ENCODE measurements at regions not wholly inside any gene's neighbourhood (a gene's known extent, or its start where the extent isn't known, plus 50 kb on each side); places are given as distances from the start of the nearest gene placed in this dataset.

GRCh38 chr3:111438283-111438682 is 103.7 kb upstream of the CD96 start:
- no peaks in the 10 kb centered on the region for H3K27me3 ChIP-seq (ENCODE audit: control insufficient read depth in 2 of 2, insufficient read depth in 2 of 2, low read length in 2 of 2)
- no peaks in the 10 kb centered on the region for H3K36me3 ChIP-seq (ENCODE audit: control insufficient read depth in 2 of 2, insufficient read depth in 2 of 2, low read length in 2 of 2)
- no peak overlapping the region for H3K9ac ChIP-seq (ENCODE audit: low read depth in 1 of 2, low read length in 2 of 2)
- no peaks in the 10 kb centered on the region for H3K4me1 ChIP-seq (ENCODE audit: control insufficient read depth in 2 of 2, insufficient read depth in 2 of 2, low read length in 2 of 2)
- H3K9me3 ChIP-seq (ENCODE audit: control insufficient read depth in 2 of 2, low read length in 2 of 2) = no peaks in the 10 kb centered on the region
- no peak overlapping the region for H3K27ac ChIP-seq (ENCODE audit: low read depth in 2 of 2, low read length in 2 of 2)
- H3K4me3 ChIP-seq (ENCODE audit: low read length in 2 of 2) = no peak overlapping the region

GRCh38 chr3:111454551-111454950 is 87.4 kb upstream of the CD96 start:
- Histone ChIP-seq H3K9ac (ENCODE audit: low read depth in 1 of 2, low read length in 2 of 2) (no peak overlapping the region), H3K4me1 (ENCODE audit: control insufficient read depth in 2 of 2, insufficient read depth in 2 of 2, low read length in 2 of 2) (no peaks in the 10 kb centered on the region), H3K27ac (ENCODE audit: low read depth in 2 of 2, low read length in 2 of 2) (no peak overlapping the region), H3K9me3 (ENCODE audit: control insufficient read depth in 2 of 2, low read length in 2 of 2) (no peaks in the 10 kb centered on the region), H3K27me3 (ENCODE audit: control insufficient read depth in 2 of 2, insufficient read depth in 2 of 2, low read length in 2 of 2) (no peaks in the 10 kb centered on the region), H3K36me3 (ENCODE audit: control insufficient read depth in 2 of 2, insufficient read depth in 2 of 2, low read length in 2 of 2) (no peaks in the 10 kb centered on the region), H3K4me3 (ENCODE audit: low read length in 2 of 2) (no peak overlapping the region)

GRCh38 chr3:111465081-111465670 is 76.8 kb upstream of the CD96 start:
- no peaks in the 10 kb centered on the region for H3K9me3 ChIP-seq (ENCODE audit: control insufficient read depth in 2 of 2, low read length in 2 of 2)
- H3K27ac ChIP-seq (ENCODE audit: low read depth in 2 of 2, low read length in 2 of 2) = no peak overlapping the region
- H3K9ac ChIP-seq (ENCODE audit: low read depth in 1 of 2, low read length in 2 of 2) = no peak overlapping the region
- no peaks in the 10 kb centered on the region for H3K36me3 ChIP-seq (ENCODE audit: control insufficient read depth in 2 of 2, insufficient read depth in 2 of 2, low read length in 2 of 2)
- no peaks in the 10 kb centered on the region for H3K4me1 ChIP-seq (ENCODE audit: control insufficient read depth in 2 of 2, insufficient read depth in 2 of 2, low read length in 2 of 2)
- no peaks in the 10 kb centered on the region for H3K27me3 ChIP-seq (ENCODE audit: control insufficient read depth in 2 of 2, insufficient read depth in 2 of 2, low read length in 2 of 2)
- no peak overlapping the region for H3K4me3 ChIP-seq (ENCODE audit: low read length in 2 of 2)

- no peaks in the 10 kb centered on the region for H3K9me3 ChIP-seq (ENCODE audit: control insufficient read depth in 2 of 2, low read length in 2 of 2)
- no peaks in the 10 kb centered on the region for H3K27me3 ChIP-seq (ENCODE audit: control insufficient read depth in 2 of 2, insufficient read depth in 2 of 2, low read length in 2 of 2)
- H3K27ac ChIP-seq (ENCODE audit: low read depth in 2 of 2, low read length in 2 of 2) = no peak overlapping the region
- no peaks in the 10 kb centered on the region for H3K36me3 ChIP-seq (ENCODE audit: control insufficient read depth in 2 of 2, insufficient read depth in 2 of 2, low read length in 2 of 2)
- H3K4me1 ChIP-seq (ENCODE audit: control insufficient read depth in 2 of 2, insufficient read depth in 2 of 2, low read length in 2 of 2) = no peaks in the 10 kb centered on the region
- no peak overlapping the region for H3K4me3 ChIP-seq (ENCODE audit: low read length in 2 of 2)
- no peak overlapping the region for H3K9ac ChIP-seq (ENCODE audit: low read depth in 1 of 2, low read length in 2 of 2)
Measured at GRCh38 chr3:111470032-111470431, 72.0 kb upstream of the CD96 start.

GRCh38 chr3:111471831-111472230 is 70.2 kb upstream of the CD96 start:
- no peak overlapping the region for H3K27ac ChIP-seq (ENCODE audit: low read depth in 2 of 2, low read length in 2 of 2)
- no peak overlapping the region for H3K4me3 ChIP-seq (ENCODE audit: low read length in 2 of 2)
- H3K9ac ChIP-seq (ENCODE audit: low read depth in 1 of 2, low read length in 2 of 2) = no peak overlapping the region
- H3K27me3 ChIP-seq (ENCODE audit: control insufficient read depth in 2 of 2, insufficient read depth in 2 of 2, low read length in 2 of 2) = no peaks in the 10 kb centered on the region
- no peaks in the 10 kb centered on the region for H3K4me1 ChIP-seq (ENCODE audit: control insufficient read depth in 2 of 2, insufficient read depth in 2 of 2, low read length in 2 of 2)
- H3K9me3 ChIP-seq (ENCODE audit: control insufficient read depth in 2 of 2, low read length in 2 of 2) = no peaks in the 10 kb centered on the region
- no peaks in the 10 kb centered on the region for H3K36me3 ChIP-seq (ENCODE audit: control insufficient read depth in 2 of 2, insufficient read depth in 2 of 2, low read length in 2 of 2)

- H3K4me3 ChIP-seq (ENCODE audit: low read length in 2 of 2) = no peak overlapping the region
- H3K27me3 ChIP-seq (ENCODE audit: control insufficient read depth in 2 of 2, insufficient read depth in 2 of 2, low read length in 2 of 2) = no peaks in the 10 kb centered on the region
- H3K4me1 ChIP-seq (ENCODE audit: control insufficient read depth in 2 of 2, insufficient read depth in 2 of 2, low read length in 2 of 2) = no peaks in the 10 kb centered on the region
- no peaks in the 10 kb centered on the region for H3K36me3 ChIP-seq (ENCODE audit: control insufficient read depth in 2 of 2, insufficient read depth in 2 of 2, low read length in 2 of 2)
- H3K9ac ChIP-seq (ENCODE audit: low read depth in 1 of 2, low read length in 2 of 2) = no peak overlapping the region
- H3K9me3 ChIP-seq (ENCODE audit: control insufficient read depth in 2 of 2, low read length in 2 of 2) = no peaks in the 10 kb centered on the region
- no peak overlapping the region for H3K27ac ChIP-seq (ENCODE audit: low read depth in 2 of 2, low read length in 2 of 2)
Measured at GRCh38 chr3:111472556-111472955, 69.4 kb upstream of the CD96 start.

GRCh38 chr3:111473550-111473949 is 68.4 kb upstream of the CD96 start:
- no peak overlapping the region for H3K4me3 ChIP-seq (ENCODE audit: low read length in 2 of 2)
- H3K36me3 ChIP-seq (ENCODE audit: control insufficient read depth in 2 of 2, insufficient read depth in 2 of 2, low read length in 2 of 2) = no peaks in the 10 kb centered on the region
- no peaks in the 10 kb centered on the region for H3K27me3 ChIP-seq (ENCODE audit: control insufficient read depth in 2 of 2, insufficient read depth in 2 of 2, low read length in 2 of 2)
- no peaks in the 10 kb centered on the region for H3K4me1 ChIP-seq (ENCODE audit: control insufficient read depth in 2 of 2, insufficient read depth in 2 of 2, low read length in 2 of 2)
- no peak overlapping the region for H3K9ac ChIP-seq (ENCODE audit: low read depth in 1 of 2, low read length in 2 of 2)
- no peaks in the 10 kb centered on the region for H3K9me3 ChIP-seq (ENCODE audit: control insufficient read depth in 2 of 2, low read length in 2 of 2)
- no peak overlapping the region for H3K27ac ChIP-seq (ENCODE audit: low read depth in 2 of 2, low read length in 2 of 2)

- Histone ChIP-seq H3K9me3 (ENCODE audit: control insufficient read depth in 2 of 2, low read length in 2 of 2) (no peaks in the 10 kb centered on the region), H3K36me3 (ENCODE audit: control insufficient read depth in 2 of 2, insufficient read depth in 2 of 2, low read length in 2 of 2) (no peaks in the 10 kb centered on the region), H3K4me3 (ENCODE audit: low read length in 2 of 2) (no peak overlapping the region), H3K4me1 (ENCODE audit: control insufficient read depth in 2 of 2, insufficient read depth in 2 of 2, low read length in 2 of 2) (no peaks in the 10 kb centered on the region), H3K9ac (ENCODE audit: low read depth in 1 of 2, low read length in 2 of 2) (no peak overlapping the region), H3K27ac (ENCODE audit: low read depth in 2 of 2, low read length in 2 of 2) (no peak overlapping the region), H3K27me3 (ENCODE audit: control insufficient read depth in 2 of 2, insufficient read depth in 2 of 2, low read length in 2 of 2) (no peaks in the 10 kb centered on the region)
Measured at GRCh38 chr3:111476701-111477100, 65.3 kb upstream of the CD96 start.

- no peaks in the 10 kb centered on the region for H3K4me1 ChIP-seq (ENCODE audit: control insufficient read depth in 2 of 2, insufficient read depth in 2 of 2, low read length in 2 of 2)
- no peaks in the 10 kb centered on the region for H3K36me3 ChIP-seq (ENCODE audit: control insufficient read depth in 2 of 2, insufficient read depth in 2 of 2, low read length in 2 of 2)
- no peaks in the 10 kb centered on the region for H3K9me3 ChIP-seq (ENCODE audit: control insufficient read depth in 2 of 2, low read length in 2 of 2)
- H3K27me3 ChIP-seq (ENCODE audit: control insufficient read depth in 2 of 2, insufficient read depth in 2 of 2, low read length in 2 of 2) = no peaks in the 10 kb centered on the region
- no peak overlapping the region for H3K27ac ChIP-seq (ENCODE audit: low read depth in 2 of 2, low read length in 2 of 2)
- H3K9ac ChIP-seq (ENCODE audit: low read depth in 1 of 2, low read length in 2 of 2) = no peak overlapping the region
- H3K4me3 ChIP-seq (ENCODE audit: low read length in 2 of 2) = no peak overlapping the region
Measured at GRCh38 chr3:111480091-111480490, 61.9 kb upstream of the CD96 start.

GRCh38 chr3:111481551-111481950 is 60.4 kb upstream of the CD96 start:
- no peaks in the 10 kb centered on the region for H3K27me3 ChIP-seq (ENCODE audit: control insufficient read depth in 2 of 2, insufficient read depth in 2 of 2, low read length in 2 of 2)

GRCh38 chr3:111482574-111482973 is 59.4 kb upstream of the CD96 start:
- Histone ChIP-seq H3K9me3 (ENCODE audit: control insufficient read depth in 2 of 2, low read length in 2 of 2) (no peaks in the 10 kb centered on the region), H3K27ac (ENCODE audit: low read depth in 2 of 2, low read length in 2 of 2) (no peak overlapping the region), H3K9ac (ENCODE audit: low read depth in 1 of 2, low read length in 2 of 2) (no peak overlapping the region), H3K36me3 (ENCODE audit: control insufficient read depth in 2 of 2, insufficient read depth in 2 of 2, low read length in 2 of 2) (no peaks in the 10 kb centered on the region), H3K4me3 (ENCODE audit: low read length in 2 of 2) (no peak overlapping the region), H3K27me3 (ENCODE audit: control insufficient read depth in 2 of 2, insufficient read depth in 2 of 2, low read length in 2 of 2) (no peaks in the 10 kb centered on the region), H3K4me1 (ENCODE audit: control insufficient read depth in 2 of 2, insufficient read depth in 2 of 2, low read length in 2 of 2) (no peaks in the 10 kb centered on the region)

More at GRCh38 chr3:111481551-111481950, 60.4 kb upstream of the CD96 start:
- no peak overlapping the region for H3K4me3 ChIP-seq (ENCODE audit: low read length in 2 of 2)
- no peaks in the 10 kb centered on the region for H3K36me3 ChIP-seq (ENCODE audit: control insufficient read depth in 2 of 2, insufficient read depth in 2 of 2, low read length in 2 of 2)
- H3K4me1 ChIP-seq (ENCODE audit: control insufficient read depth in 2 of 2, insufficient read depth in 2 of 2, low read length in 2 of 2) = no peaks in the 10 kb centered on the region
- no peak overlapping the region for H3K27ac ChIP-seq (ENCODE audit: low read depth in 2 of 2, low read length in 2 of 2)
- H3K9ac ChIP-seq (ENCODE audit: low read depth in 1 of 2, low read length in 2 of 2) = no peak overlapping the region
- no peaks in the 10 kb centered on the region for H3K9me3 ChIP-seq (ENCODE audit: control insufficient read depth in 2 of 2, low read length in 2 of 2)

Data from mucosa of rectum (tissue), 2 donors.